ENCODE measurements at regions not wholly inside any gene's neighbourhood (a gene's known extent, or its start where the extent isn't known, plus 50 kb on each side); places are given as distances from the start of the nearest gene placed in this dataset.

DNA sequence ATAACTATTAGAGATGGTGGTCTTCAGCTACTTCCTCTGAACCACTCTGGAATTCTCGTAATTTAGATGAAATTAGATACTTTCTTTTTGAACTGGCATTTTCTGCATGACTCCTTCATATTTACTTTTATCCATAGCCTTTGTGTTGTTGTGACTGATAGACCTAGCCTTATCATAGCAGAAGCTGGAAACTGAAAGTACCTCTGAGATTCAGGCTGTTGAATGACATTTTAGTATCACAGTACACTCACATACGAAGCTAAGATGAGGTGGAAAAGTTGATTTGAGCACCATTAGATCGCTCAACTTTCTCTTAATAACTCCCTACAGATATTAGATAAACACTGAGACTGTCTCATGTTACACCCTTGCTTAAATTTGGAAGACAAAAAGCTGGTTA, 525.1 kb upstream of the FBXO33 start:
- TF ChIP-seq ZNF274 (IDR thresholded peaks at IDR 0.05; ENCODE audit: low read depth, low read length) (no peak), SUZ12 (IDR thresholded peaks at IDR 0.05; ENCODE audit: extremely low read depth, insufficient read depth, insufficient read length) (no peak)
